ENCODE measurements at regions not wholly inside any gene's neighbourhood (a gene's known extent, or its start where the extent isn't known, plus 50 kb on each side); places are given as distances from the start of the nearest gene placed in this dataset.

DNA sequence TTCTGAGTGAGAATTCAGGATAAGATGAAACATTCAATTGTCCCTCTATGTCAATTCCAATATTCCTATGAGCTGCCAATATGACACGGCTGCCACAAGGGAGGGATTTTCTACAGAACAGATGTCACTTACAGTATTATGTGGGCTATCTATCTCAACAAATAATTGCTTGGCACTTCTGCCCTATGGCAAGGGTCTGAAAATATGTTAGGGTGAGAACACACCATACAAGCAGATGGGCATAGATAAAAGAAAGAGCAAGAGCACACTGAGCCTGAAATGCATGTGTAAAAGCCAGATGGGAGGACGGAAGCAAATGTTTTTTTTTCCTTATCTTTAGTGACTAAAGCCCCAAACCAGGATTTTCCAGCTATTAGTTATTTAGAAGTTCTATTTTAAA lies 70.1 kb upstream of the TFEC start:
- Histone ChIP-seq H3K36me3 (ENCODE audit: control insufficient read depth in 4 of 4, insufficient read depth in 3 of 4, low read depth in 1 of 4, low read length in 3 of 4) (no peaks in the 10 kb centered on the region), H3K27ac (ENCODE audit: low read depth in 1 of 2, low read length in 2 of 2) (no peak overlapping the region), H3K9me3 (ENCODE audit: control insufficient read depth in 4 of 4, low read length in 3 of 4) (no peaks in the 10 kb centered on the region), H3K4me1 (ENCODE audit: control insufficient read depth in 4 of 4, insufficient read depth in 4 of 4, low read length in 3 of 4) (no peaks in the 10 kb centered on the region), H3K4me3 (ENCODE audit: low read depth in 1 of 3, low read length in 3 of 3) (no peak overlapping the region), H3K27me3 (ENCODE audit: control insufficient read depth in 4 of 4, insufficient read depth in 4 of 4, low read length in 3 of 4) (peaks cover 0 to 12% (median 2%) of the 10 kb centered on the region in 4 donors), H3K9ac (ENCODE audit: low read depth in 1 of 2, low read length in 2 of 2) (no peak overlapping the region)
- no peak for DNase-seq (ENCODE audit: low spot score)
- 66% methylated on average over 2 of the region's 2 CpGs for WGBS
- TF ChIP-seq TAF1 (conservative IDR thresholded peaks at IDR 0.05): no peak
- TF ChIP-seq, protein P1, sequence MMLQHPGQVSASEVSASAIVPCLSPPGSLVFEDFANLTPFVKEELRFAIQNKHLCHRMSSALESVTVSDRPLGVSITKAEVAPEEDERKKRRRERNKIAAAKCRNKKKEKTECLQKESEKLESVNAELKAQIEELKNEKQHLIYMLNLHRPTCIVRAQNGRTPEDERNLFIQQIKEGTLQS (IDR thresholded peaks at IDR 0.05): no peak
- TF ChIP-seq HNF4G (IDR thresholded peaks at IDR 0.05): no peak
- TF ChIP-seq, protein P2, sequence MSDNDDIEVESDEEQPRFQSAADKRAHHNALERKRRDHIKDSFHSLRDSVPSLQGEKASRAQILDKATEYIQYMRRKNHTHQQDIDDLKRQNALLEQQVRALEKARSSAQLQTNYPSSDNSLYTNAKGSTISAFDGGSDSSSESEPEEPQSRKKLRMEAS (IDR thresholded peaks at IDR 0.05): no peak
- no peak for TF ChIP-seq RXRA (IDR thresholded peaks at IDR 0.05)
- no peak for TF ChIP-seq EGR1 (IDR thresholded peaks at IDR 0.05; ENCODE audit: low read depth in 2 of 2)
- TF ChIP-seq RAD21 (IDR thresholded peaks at IDR 0.05): no peak
- TF ChIP-seq, protein P3, sequence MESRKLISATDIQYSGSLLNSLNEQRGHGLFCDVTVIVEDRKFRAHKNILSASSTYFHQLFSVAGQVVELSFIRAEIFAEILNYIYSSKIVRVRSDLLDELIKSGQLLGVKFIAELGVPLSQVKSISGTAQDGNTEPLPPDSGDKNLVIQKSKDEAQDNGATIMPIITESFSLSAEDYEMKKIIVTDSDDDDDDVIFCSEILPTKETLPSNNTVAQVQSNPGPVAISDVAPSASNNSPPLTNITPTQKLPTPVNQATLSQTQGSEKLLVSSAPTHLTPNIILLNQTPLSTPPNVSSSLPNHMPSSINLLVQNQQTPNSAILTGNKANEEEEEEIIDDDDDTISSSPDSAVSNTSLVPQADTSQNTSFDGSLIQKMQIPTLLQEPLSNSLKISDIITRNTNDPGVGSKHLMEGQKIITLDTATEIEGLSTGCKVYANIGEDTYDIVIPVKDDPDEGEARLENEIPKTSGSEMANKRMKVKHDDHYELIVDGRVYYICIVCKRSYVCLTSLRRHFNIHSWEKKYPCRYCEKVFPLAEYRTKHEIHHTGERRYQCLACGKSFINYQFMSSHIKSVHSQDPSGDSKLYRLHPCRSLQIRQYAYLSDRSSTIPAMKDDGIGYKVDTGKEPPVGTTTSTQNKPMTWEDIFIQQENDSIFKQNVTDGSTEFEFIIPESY (IDR thresholded peaks at IDR 0.05): no peak
- TF ChIP-seq, protein P4, sequence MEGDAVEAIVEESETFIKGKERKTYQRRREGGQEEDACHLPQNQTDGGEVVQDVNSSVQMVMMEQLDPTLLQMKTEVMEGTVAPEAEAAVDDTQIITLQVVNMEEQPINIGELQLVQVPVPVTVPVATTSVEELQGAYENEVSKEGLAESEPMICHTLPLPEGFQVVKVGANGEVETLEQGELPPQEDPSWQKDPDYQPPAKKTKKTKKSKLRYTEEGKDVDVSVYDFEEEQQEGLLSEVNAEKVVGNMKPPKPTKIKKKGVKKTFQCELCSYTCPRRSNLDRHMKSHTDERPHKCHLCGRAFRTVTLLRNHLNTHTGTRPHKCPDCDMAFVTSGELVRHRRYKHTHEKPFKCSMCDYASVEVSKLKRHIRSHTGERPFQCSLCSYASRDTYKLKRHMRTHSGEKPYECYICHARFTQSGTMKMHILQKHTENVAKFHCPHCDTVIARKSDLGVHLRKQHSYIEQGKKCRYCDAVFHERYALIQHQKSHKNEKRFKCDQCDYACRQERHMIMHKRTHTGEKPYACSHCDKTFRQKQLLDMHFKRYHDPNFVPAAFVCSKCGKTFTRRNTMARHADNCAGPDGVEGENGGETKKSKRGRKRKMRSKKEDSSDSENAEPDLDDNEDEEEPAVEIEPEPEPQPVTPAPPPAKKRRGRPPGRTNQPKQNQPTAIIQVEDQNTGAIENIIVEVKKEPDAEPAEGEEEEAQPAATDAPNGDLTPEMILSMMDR (IDR thresholded peaks at IDR 0.05; ENCODE audit: low read depth, low read length, missing input control): no peak
- no peak for TF ChIP-seq NR2F2 (IDR thresholded peaks at IDR 0.05)
- TF ChIP-seq, protein P5, sequence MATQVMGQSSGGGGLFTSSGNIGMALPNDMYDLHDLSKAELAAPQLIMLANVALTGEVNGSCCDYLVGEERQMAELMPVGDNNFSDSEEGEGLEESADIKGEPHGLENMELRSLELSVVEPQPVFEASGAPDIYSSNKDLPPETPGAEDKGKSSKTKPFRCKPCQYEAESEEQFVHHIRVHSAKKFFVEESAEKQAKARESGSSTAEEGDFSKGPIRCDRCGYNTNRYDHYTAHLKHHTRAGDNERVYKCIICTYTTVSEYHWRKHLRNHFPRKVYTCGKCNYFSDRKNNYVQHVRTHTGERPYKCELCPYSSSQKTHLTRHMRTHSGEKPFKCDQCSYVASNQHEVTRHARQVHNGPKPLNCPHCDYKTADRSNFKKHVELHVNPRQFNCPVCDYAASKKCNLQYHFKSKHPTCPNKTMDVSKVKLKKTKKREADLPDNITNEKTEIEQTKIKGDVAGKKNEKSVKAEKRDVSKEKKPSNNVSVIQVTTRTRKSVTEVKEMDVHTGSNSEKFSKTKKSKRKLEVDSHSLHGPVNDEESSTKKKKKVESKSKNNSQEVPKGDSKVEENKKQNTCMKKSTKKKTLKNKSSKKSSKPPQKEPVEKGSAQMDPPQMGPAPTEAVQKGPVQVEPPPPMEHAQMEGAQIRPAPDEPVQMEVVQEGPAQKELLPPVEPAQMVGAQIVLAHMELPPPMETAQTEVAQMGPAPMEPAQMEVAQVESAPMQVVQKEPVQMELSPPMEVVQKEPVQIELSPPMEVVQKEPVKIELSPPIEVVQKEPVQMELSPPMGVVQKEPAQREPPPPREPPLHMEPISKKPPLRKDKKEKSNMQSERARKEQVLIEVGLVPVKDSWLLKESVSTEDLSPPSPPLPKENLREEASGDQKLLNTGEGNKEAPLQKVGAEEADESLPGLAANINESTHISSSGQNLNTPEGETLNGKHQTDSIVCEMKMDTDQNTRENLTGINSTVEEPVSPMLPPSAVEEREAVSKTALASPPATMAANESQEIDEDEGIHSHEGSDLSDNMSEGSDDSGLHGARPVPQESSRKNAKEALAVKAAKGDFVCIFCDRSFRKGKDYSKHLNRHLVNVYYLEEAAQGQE (IDR thresholded peaks at IDR 0.05): no peak
- TF ChIP-seq JUND (IDR thresholded peaks at IDR 0.05): no peak
- no peak for TF ChIP-seq FOXA1 (IDR thresholded peaks at IDR 0.05)
- TF ChIP-seq SP1 (IDR thresholded peaks at IDR 0.05): no peak
- no peak for TF ChIP-seq FOXA2 (IDR thresholded peaks at IDR 0.05)
- TF ChIP-seq YY1 (IDR thresholded peaks at IDR 0.05): no peak
- TF ChIP-seq GABPA (IDR thresholded peaks at IDR 0.05 in 1 of 2, conservative IDR thresholded peaks at IDR 0.05 in 1 of 2): no peak

DNA sequence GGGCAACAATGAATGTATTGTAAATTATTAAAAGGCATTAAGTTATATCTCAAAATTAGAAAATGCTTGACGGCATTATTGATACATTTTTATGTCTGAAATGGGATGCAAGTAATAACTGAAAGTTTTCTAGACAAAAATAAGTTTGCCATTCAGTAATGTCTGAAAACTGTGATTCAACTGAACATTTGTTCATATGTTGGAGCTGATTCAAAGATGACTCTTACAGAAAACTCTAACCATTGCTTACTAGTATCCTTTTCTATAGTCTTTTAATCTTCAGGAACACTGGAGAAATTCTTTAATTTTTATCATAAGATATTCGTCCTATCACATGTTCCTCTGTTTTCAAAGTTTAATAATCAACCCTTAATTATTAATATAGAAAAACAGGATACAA lies 71.1 kb upstream of the TFEC start:
- Histone ChIP-seq H3K4me3 (ENCODE audit: low read depth in 1 of 3, low read length in 3 of 3) (no peak overlapping the region), H3K27ac (ENCODE audit: low read depth in 1 of 2, low read length in 2 of 2) (no peak overlapping the region), H3K9me3 (ENCODE audit: control insufficient read depth in 4 of 4, low read length in 3 of 4) (no peaks in the 10 kb centered on the region), H3K36me3 (ENCODE audit: control insufficient read depth in 4 of 4, insufficient read depth in 3 of 4, low read depth in 1 of 4, low read length in 3 of 4) (no peaks in the 10 kb centered on the region), H3K9ac (ENCODE audit: low read depth in 1 of 2, low read length in 2 of 2) (no peak overlapping the region), H3K27me3 (ENCODE audit: control insufficient read depth in 4 of 4, insufficient read depth in 4 of 4, low read length in 3 of 4) (peaks cover 0 to 10% (median 2%) of the 10 kb centered on the region in 4 donors), H3K4me1 (ENCODE audit: control insufficient read depth in 4 of 4, insufficient read depth in 4 of 4, low read length in 3 of 4) (no peaks in the 10 kb centered on the region)
- 67% methylated on average over 2 of the region's 2 CpGs for WGBS
- DNase-seq (ENCODE audit: low spot score): no peak
- TF ChIP-seq HNF4G (IDR thresholded peaks at IDR 0.05) (no peak), FOXA2 (IDR thresholded peaks at IDR 0.05) (no peak), NR2F2 (IDR thresholded peaks at IDR 0.05) (no peak), JUND (IDR thresholded peaks at IDR 0.05) (no peak), SP1 (IDR thresholded peaks at IDR 0.05) (no peak), EGR1 (IDR thresholded peaks at IDR 0.05; ENCODE audit: low read depth in 2 of 2) (no peak), RXRA (IDR thresholded peaks at IDR 0.05) (no peak), RAD21 (IDR thresholded peaks at IDR 0.05) (no peak), YY1 (IDR thresholded peaks at IDR 0.05) (no peak), FOXA1 (IDR thresholded peaks at IDR 0.05) (no peak)
- TF ChIP-seq, protein P3 (IDR thresholded peaks at IDR 0.05): no peak
- TF ChIP-seq, protein P2 (IDR thresholded peaks at IDR 0.05): no peak
- TF ChIP-seq, protein P5 (IDR thresholded peaks at IDR 0.05): no peak

Data from liver (tissue), 8 donors.